ENCODE measurements at regions not wholly inside any gene's neighbourhood (a gene's known extent, or its start where the extent isn't known, plus 50 kb on each side); places are given as distances from the start of the nearest gene placed in this dataset.

DNA sequence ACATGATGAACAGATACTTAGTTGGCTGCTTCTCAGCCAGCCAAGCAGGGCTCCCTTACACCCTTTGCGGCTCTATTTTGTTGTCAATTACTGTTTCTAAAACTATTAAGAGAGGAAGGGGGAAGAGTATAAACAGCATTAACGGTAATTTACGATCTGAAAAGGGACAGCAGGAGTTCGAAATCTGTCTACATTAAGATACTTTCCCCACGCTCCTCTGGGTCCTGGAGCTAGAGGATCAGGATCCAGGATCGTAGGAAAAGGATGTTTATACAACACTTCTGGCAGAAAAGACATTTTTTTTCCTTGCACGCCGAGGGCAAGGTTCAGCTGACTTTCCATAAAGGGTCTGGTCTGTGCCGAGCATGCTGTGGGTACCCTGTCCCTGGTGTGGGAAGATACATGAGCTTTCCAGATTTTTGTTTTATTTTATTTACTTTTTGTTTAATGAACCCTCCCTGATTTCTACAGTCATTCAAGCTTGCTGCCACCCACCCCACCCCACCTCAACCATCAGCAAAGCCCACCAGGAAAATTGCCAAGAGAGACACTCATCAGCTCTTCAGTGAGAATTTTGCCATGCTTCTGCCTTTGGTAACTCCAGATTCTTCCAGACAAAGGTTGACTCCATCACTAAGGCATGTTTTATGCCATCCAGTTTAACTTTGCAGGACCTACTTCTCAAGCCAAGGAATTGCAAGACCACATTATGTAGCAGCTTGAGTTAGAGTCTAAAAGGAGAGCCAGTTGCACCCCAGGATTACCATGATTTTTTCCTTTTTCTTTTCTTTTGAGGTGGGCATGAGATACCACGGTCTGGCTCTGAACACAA lies 188.1 kb downstream of the QDPR start:
- TF ChIP-seq CTCF (IDR thresholded peaks at IDR 0.05; ENCODE audit: insufficient read depth, low read length, poor library complexity, severe bottlenecking) = no peak
- Histone ChIP-seq H3K4me3 (replicated peaks; ENCODE audit: low read depth, low read length) (no peak overlapping the region), H3K36me3 (ENCODE audit: control insufficient read depth, insufficient read depth, low read length) (no peaks in the 10 kb centered on the region), H3K27me3 (replicated peaks; ENCODE audit: control insufficient read depth, insufficient read depth, low read length) (no peaks in the 10 kb centered on the region)
- no peak for DNase-seq (ENCODE audit: extremely low read depth, insufficient read length)

- no peak overlapping the region for H3K4me3 ChIP-seq (replicated peaks; ENCODE audit: low read depth, low read length)
- DNase-seq (ENCODE audit: extremely low read depth, insufficient read length) = no peak
- no peaks in the 10 kb centered on the region for H3K36me3 ChIP-seq (ENCODE audit: control insufficient read depth, insufficient read depth, low read length)
- no peak for TF ChIP-seq CTCF (IDR thresholded peaks at IDR 0.05; ENCODE audit: insufficient read depth, low read length, poor library complexity, severe bottlenecking)
- no peaks in the 10 kb centered on the region for H3K27me3 ChIP-seq (replicated peaks; ENCODE audit: control insufficient read depth, insufficient read depth, low read length)
Measured at GRCh38 chr4:17322514-17322913, 189.4 kb downstream of the QDPR start.

DNA sequence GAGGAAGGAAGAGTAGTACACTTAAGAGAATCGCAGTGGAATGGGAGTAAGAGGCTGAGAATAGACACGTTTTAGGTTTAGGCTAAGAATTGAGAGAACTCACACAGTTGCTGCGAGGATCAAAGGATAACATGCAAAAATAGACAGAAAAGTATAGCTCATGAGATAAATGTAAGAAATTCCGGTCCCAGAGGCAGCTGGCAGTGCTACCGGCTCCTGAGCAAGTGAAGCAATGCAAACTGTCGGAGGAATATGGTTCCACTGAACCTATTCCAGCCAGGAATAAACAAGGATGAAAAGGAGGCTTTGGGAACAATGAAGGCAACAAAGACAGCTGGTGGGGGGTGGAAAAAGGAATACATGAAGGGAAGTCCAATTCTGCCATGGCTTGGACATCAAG lies 191.8 kb downstream of the QDPR start:
- no peak for TF ChIP-seq CTCF (IDR thresholded peaks at IDR 0.05; ENCODE audit: insufficient read depth, low read length, poor library complexity, severe bottlenecking)
- Histone ChIP-seq H3K27me3 (replicated peaks; ENCODE audit: control insufficient read depth, insufficient read depth, low read length) (no peaks in the 10 kb centered on the region), H3K36me3 (ENCODE audit: control insufficient read depth, insufficient read depth, low read length) (no peaks in the 10 kb centered on the region), H3K4me3 (replicated peaks; ENCODE audit: low read depth, low read length) (no peak overlapping the region)
- no peak for DNase-seq (ENCODE audit: extremely low read depth, insufficient read length)

DNA sequence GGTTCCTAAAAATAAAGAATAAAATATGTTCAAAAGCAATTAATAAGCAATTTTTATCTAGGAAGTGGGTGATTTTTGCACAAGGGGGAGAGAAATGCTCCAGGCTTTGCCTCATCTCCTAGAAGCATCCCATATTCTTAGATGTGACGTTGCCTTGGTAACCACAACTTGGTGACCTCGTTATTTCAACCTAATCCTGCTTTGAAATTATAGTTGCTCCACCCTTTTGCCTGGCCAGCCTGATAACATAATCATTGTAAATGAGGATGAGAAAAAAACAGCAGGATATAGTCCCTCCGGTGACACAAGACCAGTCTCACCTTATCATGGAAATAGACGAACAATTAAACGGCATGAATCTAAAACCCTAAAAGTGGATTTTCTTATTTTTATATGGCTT lies 194.4 kb downstream of the QDPR start:
- no peak for DNase-seq (ENCODE audit: extremely low read depth, insufficient read length)
- H3K36me3 ChIP-seq (ENCODE audit: control insufficient read depth, insufficient read depth, low read length) = no peaks in the 10 kb centered on the region
- TF ChIP-seq CTCF (IDR thresholded peaks at IDR 0.05; ENCODE audit: insufficient read depth, low read length, poor library complexity, severe bottlenecking) = no peak
- H3K27me3 ChIP-seq (replicated peaks; ENCODE audit: control insufficient read depth, insufficient read depth, low read length) = no peaks in the 10 kb centered on the region
- no peak overlapping the region for H3K4me3 ChIP-seq (replicated peaks; ENCODE audit: low read depth, low read length)

DNA sequence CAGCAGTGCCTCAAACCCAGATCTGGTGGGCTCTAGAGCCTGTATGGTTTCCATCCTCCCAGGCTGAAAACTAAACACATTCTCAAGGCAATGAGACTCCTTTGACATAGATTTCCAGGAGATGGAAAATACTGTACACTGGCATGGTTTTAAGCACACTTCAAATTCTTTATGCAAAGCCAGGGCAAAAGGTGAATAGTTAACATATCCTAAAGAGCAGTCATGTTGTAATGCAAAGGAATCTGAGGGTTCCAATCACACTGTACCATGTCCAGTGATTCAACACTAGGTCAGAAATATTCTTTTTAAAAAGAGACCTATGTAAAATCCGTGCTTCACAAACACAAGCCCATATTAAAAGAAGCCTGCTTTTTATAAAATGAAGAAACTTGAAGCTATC lies 195.3 kb downstream of the QDPR start:
- no peak for TF ChIP-seq CTCF (IDR thresholded peaks at IDR 0.05; ENCODE audit: insufficient read depth, low read length, poor library complexity, severe bottlenecking)
- no peak overlapping the region for H3K4me3 ChIP-seq (replicated peaks; ENCODE audit: low read depth, low read length)
- H3K36me3 ChIP-seq (ENCODE audit: control insufficient read depth, insufficient read depth, low read length) = no peaks in the 10 kb centered on the region
- no peak for DNase-seq (ENCODE audit: extremely low read depth, insufficient read length)
- H3K27me3 ChIP-seq (replicated peaks; ENCODE audit: control insufficient read depth, insufficient read depth, low read length) = no peaks in the 10 kb centered on the region
